Ishikawa (cell line): ENCODE measurements at regions not wholly inside any gene's neighbourhood (a gene's known extent, or its start where the extent isn't known, plus 50 kb on each side); places are given as distances from the start of the nearest gene placed in this dataset.

Experiments used
- EP300 ChIP-seq: IDR thresholded peaks from 2 replicates; pipeline ENCODE4 v1.6.1; 2012; ENCODE audit warnings: borderline replicate concordance
- MAX ChIP-seq: IDR thresholded peaks from 2 replicates; pipeline ENCODE4 v1.6.1; 2012
- RAD21 ChIP-seq: IDR thresholded peaks from 2 replicates; pipeline ENCODE4 v1.6.1; 2012; ENCODE audit warnings: low read depth
- TCF12 ChIP-seq: IDR thresholded peaks from 2 replicates; pipeline ENCODE4 v1.6.1; 2012; ENCODE audit warnings: low read depth

GRCh38 chr4:181293541-181293940 lies 949.7 kb upstream of the TENM3 start:
- TF ChIP-seq TCF12 (no peak), RAD21 (no peak), MAX (no peak), EP300 (no peak)
